ENCODE measurements at regions not wholly inside any gene's neighbourhood (a gene's known extent, or its start where the extent isn't known, plus 50 kb on each side); places are given as distances from the start of the nearest gene placed in this dataset.

DNA sequence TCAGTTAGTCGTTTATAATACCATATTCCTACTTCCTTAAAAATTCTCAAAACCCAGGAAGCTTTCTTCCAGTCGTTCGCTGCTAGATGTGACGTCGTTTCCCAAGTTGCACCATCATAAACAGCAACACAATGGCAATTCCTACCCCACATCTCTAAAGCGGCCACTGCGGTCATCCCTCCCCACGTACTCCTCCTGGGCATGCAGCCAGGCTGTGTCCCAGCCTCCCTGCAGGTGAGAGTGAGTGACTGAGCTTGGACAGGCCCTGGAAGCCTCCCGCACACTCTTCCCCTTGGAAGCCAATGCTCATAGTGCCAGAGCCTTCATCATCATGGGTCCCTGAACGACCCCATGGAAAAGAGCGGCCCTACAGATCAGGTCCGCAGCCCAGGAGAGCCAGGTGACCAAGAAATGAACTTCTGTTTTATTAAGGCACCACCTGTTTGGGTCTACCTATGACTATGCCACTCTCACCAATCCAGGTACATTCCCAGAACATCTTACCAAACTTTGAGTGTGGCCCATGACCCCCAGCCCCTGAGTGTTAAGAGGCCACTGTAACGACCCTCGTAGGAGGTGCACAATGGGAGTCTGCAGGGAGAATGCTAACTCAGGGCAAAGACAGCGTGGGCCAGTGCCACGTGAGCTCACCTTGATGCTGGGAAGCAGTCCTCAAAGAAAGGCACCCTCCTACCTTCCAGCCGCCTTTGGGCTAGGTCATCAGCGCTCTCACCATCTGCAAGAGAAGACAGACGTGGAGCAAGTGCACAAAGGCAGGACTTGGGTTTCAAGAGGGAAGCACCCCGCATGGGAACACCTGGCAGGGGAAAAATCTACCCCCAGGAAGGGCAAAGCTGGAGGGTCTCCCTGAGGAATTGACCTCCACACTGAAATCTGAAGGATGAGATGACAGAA is 74.7 kb upstream of the RAB6C start:
- no peak for DNase-seq

DNA sequence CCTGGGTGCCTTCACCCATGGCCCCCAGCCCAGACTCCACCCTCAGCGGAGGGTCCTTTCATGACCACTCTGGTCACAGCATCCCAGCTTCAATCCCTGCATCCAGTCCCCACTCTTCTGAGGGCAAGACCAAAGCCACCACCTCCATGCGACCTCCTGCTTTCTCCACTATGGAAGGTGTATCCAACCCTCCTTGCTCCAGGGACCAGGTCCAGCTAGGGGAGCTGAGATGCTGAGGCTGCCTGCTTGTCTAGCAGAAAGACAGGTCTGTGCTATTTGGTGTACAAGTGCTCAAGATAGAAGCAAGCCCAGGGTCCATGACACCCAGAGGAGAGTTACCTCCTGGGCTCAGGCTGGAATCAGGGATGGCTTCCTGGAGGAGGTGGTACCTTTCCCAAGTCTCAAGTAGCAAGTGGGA is 73.8 kb upstream of the RAB6C start:
- DNase-seq: no peak

DNA sequence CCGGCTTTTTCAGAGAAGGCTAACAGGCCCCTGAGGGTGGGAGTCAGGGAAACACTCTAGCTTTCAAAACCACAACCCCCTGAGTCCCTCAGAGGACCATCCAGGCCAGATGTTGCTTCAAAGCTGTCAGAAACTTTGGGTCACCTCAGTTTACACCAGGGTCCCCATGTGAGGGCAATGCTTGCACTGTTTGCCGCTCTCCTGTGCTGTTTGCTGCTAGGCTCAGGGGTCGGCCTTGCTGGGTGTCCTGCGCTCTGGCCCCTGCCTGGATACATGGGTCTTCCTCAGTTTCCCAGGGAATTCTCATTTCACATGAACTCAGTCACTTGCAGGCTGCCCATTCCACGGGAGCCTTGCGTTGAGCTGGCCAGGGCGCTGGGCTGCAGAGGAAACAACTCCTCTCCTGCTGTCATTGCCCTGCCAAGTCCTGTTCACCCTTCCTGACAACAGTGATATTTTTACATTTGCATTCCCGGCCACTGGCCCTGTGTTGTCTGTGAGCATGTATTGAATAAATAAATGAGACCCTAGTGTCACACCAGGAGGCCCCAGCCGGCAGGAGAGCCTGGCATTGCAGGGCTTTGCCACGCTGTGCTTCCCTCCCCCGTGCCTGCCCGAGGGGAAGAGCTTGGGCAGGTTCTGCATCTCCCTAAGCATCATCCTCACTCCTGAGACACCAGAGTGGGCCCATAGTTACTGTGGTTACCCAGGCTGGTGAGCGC is 73.2 kb upstream of the RAB6C start:
- no peak for DNase-seq

DNA sequence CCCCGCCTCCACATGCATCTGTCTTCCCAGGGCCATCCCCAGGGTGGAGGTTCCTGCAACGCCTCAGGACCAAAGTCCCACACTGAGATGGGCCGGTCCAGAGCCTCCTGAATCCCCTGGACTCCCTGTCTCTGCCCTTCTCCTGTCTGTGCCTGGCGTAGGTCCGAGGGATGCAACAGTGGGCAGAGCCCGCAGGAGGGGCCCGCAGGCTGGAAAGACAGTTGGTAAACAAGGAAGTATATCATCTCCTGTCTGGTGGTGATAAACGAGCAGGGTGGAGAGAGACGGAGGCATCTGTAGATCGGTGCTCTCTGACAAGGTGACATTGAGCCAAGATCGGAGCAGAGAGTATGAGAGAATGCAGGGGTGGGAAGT is 72.6 kb upstream of the RAB6C start:
- no peak for DNase-seq

DNA sequence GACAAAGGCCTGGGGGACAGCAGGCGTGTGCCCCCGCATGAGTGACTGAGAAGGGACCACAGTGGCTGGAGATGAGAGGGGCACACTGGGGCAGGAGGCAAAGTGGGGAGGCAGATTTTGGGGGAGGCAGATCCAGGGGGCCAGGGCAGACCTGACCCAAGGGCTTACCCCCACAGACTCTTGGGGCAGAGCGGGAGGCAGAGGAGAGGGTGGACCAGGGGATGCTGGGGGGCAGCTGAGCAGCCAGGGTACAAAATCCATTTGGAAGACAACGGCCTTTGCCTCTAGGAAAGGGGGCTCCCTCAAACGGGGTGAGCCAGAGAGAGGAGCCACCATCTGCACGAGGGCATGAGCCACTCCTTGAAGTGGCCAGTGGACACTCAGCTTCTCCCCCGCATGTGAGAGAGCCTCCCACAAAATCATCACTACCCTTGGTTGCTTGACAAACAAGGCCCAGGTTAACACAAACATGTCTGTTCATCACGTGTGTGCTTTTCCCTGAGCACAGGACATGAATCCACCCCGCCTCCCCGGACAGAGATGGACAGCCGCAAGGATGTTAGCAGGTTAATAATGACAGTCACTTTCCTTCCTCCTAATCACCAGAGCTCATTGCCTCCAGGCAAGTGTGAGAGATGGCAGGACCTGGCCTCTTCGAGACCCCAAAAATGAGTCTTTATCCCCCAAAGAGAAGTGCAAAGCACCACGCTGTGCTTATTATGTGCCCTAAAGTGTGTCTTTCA is 72.0 kb upstream of the RAB6C start:
- no peak for DNase-seq

DNA sequence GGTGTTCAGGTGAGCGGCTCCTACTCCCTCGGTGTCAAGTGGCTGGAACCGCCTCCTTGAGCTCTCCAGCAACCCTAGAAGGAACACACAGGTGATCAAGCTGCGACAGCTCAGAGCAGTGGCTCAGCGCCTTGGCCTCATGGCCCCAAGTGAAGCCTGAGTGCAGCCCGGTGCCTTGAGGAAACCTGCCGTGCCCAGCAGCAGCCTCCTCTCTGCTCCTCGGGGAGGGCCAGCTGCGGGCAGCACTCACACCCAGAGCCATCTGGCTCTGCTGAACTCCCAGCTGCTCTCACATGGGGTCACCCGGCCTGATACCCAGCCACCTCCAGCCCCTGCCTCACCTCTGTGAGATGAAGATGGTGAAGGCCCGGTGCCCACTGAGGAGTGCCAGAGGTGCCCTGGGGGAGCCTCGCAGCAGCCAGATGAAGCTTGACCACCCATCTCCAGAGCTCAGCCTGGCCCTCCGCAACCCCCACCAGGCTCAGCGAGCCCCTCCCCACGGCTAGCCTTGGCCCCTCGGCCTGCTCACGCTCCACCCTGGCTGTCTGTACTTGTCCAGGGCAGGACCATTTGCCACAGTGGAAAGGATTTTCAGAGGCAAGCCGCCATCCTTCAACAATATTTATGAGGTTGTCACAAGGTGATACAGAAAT is 70.6 kb upstream of the RAB6C start:
- no peak for DNase-seq

DNA sequence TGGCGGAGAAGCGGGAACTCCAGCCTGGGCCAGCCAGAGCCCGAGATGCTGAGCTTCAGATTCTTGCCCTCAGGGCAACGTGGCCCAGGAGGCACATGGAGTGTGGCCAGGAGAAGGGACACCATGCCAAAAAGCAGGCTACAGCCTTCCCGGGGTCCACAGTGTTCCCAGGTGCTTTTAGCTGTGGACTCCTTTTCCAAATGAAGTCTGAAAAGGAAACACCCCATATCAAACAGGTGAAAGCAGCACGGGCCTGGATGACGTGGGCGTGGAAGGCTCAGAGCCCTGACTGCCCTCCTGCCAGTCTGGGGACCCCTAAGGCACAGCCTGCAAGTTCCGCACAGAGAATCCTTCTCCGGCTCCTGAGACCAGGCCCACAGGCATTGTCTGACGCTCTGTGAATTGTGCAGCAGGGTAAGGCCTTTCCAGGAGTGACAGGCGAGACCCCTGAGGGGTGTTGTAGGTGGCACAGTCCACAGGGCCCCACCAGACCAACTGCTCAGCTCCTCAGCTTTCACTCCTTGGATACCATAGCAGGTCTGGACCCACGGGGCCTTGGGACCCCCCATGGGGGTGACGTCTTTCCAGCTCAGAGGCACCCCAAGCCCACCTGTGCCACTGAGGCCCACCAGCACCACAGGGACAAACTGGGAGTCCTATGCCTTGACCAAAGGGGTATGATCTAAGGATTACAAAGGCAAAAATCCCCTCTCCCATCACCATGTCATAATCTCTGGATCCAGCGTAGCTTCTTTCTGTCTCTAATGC is 69.6 kb upstream of the RAB6C start:
- no peak for DNase-seq

DNA sequence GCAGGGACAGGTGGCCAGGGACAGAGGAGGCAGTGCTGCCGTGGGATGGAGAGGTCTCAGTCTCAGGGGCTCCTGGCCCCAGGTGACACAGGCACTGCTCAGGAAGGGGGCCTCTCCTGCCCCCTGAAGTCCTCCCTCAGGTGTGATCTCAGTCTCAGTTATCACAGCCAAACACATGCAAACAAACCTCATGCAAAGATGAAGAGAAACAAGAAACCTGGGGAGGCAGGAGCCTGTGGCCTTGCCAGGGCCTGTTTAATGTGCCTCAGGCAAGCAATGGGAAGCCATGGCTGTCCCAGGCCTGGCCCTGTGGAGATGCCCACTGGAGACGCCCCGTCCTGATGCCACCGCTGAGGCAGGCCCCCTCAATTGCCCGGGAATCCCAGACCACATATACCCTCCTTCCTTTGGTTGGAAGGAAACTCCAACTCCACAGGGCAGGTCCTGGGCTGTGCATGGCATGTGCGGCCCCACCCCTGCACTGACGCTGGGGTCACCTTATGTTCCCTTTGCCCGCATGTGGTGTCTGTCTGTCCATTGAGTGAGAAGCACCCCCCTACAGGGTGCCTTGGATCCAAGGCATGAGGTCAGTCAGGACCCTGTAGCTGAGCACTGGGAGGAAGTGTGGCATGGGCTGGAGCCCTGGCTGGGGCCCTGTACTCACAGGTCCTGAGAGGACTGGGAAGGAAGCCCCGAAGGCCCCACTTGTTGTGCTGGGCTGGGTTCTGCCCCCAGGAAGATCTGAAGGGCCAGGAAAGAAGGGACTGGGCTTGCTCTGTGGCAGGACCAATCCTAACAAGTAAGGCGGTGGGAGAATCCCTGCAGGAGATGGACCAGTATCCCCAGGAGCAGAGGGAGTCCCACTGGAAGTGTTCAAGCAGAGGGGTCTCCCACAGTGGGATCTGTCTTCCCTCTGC is 68.8 kb upstream of the RAB6C start:
- no peak for DNase-seq

DNA sequence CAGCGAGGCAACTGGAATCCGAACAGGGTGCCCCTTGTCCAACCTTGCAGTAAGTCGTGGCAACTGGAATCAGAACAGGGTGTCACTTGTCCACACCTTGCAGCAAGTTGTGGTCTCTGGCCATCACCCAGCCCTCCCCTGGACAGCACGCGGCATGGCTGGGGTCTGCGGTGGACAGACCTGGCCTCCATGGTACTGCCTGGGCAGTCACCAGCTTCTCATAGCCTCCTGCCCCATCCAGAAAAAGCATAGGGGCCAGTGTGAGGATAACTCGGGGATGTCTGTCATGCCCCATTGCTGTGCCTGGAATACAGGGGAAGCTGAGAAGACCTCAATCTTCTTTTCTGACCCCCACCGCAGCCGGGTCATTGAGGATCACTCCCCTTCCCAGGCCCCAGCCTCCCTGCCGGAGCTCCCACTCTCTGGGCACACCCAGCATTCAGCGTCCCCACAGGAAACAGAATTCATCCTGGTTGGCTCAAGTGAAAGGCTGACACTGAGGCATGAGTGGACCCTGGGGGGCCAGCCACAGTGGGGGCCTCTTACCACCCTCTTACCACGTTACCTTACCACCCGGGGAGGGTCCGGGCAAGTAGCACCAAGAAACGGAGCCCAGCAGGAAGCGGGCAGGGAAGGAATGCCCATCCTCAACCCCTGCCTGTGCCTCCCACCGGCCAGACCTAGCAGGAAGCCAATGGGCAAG is 68.0 kb upstream of the RAB6C start:
- no peak for DNase-seq

DNA sequence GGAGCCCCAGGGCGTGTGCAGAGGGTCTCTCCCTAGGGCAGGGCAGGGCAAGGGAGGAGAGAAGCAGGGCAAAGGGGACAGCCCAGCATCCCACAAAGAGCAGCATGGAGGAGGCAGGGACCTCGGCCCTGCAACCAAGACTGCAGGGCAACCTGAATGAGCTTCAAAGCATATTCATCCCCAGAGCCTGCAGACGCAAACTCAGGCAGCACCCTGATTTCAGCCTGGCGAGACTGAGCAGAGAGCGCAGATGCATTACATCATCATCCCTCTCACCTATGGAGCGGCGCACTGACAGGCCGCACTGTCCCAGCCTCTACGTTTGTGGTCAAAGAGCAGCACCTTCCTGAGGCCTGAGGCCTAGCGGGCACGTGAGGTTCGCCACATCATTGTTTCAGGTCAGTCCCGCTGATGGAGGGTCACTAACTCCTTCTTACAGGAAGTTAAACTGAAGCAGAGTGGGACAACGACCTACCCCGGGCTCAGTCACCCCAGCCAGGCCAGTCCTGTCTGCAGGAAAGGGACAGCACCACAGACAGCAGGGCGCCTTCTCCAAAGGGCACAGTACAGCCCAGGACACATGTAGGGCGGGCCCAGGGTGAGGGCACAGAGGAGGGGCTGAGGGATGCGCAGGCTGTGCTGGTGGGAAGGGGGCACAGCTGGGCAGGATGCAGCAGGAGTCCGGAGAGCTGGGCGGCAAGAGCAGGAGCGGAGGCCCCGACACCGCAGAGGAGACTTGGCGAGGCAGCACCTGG is 67.2 kb upstream of the RAB6C start:
- no peak for DNase-seq

DNA sequence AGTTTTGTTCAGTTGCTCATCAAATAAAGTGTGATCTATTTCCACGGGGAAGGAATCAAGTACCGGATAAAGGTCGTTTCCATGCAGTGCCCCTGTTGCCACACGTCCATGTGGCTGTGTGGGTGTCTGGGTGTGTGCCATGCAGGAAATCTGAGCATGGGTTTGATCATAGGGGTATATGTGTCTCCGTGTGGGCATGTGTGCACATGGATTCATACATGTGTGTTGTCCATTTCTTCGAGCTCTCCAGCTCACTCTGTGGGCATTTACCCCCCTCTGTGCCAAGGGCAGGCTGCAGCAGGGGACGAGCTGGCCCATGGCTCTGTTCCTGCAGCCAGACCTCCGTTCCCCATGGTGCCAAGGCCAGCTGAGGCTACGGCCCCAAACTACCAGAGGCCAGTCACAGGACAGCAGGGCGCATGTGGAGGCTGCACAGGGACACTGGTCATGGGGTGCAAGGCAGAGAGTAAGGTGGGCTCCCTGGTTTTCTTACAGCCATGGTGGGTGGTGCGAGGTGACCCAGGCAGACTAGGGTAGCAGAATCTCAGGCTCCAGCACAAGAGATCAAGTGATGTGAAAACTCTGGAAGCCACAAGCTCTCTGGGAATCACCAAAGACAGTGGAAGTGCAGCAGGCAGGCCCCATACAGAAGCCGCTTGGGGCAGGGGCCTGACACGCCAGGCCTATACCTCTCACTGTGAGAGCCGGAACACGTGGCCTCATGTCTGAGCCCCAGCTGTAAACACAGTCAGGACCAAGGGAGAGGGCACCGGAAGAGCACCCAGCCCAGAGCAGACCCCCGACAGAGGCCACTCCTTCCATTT is 66.4 kb upstream of the RAB6C start:
- no peak for DNase-seq

DNA sequence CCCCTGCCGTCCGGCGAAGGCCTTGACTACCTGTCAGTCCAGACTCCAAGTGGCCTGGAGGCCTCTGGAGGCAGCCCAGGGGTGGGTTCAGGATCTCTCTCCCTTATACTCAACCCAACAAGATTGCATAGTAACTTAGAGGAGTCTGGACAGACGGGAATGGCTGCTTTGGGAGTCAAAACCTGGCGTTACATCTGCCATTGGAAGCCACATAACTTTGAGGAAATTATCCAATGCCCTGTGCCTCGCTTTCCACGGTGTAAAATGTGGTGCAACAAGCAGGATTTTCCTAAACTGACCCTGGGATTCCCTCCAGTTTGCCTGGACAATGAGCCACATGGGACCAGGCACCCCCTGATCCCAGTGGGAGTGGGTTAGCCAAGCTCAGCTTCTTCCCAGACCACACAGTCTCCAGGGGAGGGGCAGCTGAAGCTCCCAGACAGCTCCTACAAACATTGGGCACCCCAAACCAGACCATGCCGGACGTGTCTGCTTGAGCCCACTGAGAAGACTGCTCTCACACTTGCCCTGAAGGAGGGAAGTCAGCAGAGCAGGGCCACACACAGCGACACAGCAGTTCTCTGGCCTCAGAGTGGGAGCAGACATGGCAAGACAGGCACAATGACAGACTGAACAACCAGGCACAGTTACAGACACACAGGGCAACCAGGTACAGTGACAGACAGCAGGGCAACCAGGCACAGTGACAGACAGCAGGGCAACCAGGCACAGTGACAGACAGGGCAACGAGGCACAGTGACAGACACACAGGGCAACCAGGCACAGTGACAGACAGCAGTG is 65.6 kb upstream of the RAB6C start:
- DNase-seq: no peak

DNA sequence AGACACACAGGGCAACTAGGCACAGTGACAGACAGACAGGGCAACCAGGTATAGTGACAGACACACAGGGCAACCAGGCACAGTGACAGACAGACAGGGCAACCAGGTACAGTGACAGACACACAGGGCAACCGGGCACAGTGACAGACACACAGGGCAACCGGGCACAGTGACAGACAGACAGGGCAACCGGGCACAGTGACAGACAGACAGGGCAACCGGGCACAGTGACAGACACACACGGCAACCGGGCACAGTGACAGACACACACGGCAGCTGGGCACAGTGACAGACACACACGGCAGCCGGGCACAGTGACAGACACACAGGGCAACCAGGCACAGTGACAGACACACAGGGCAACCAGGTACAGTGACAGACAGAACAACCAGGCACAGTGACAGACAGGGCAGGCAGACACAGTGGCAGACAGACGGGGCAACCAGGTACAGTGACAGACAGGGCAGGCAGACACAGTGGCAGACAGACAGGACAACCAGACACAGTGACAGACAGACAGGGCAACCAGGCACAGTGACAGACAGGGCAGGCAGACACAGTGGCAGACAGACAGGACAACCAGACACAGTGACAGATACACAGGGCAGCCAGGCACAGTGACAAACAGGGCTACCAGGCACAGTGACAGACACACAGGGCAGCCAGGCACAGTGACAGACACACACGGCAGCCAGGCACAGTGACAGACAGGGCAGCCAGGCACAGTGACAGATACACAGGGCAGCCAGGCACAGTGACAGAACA is 64.7 kb upstream of the RAB6C start:
- DNase-seq: no peak

DNA sequence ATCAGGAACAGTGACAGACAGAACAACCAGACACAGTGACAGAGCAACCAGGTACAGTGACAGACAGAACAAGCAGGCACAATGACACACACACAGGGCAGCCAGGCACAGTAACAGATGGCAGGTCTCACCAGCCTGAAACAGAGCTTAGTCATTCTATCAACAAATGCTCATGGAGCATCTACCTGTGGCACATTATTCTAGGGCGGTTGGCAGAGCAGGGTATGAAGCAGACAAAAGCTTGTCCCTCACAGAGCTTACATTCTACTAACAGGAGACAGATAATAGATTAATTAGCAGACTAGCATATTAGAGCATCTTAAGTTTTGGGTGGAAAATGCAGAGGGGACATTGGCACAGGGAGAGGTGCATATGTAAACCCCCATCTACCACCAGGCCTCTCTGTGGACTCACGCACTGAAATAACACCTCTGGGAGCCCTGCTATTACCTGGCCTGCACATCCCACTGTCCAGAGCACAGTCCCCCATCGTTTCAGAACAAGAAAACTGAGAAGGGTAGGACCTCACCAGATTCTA is 64.1 kb upstream of the RAB6C start:
- DNase-seq: no peak

DNA sequence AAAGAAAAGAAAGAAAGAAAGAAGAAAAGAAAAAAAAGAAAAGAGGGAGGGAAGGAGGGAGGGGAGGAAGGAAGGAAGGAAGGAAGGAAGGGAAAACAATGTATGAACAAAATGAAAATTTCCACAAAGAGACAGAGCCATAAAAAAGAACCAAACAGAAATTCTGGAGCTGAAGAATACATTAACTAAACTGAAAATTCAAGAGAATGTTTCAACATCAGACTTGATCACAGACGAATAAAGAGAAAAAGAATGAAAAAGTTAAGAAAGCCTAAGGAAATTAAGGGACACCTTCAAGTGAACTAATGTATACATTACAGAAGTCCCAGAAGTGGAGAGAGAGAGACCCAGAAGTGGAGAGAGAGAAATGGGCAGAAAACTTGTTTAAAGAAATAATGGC is 60.9 kb upstream of the RAB6C start:
- DNase-seq: no peak

DNA sequence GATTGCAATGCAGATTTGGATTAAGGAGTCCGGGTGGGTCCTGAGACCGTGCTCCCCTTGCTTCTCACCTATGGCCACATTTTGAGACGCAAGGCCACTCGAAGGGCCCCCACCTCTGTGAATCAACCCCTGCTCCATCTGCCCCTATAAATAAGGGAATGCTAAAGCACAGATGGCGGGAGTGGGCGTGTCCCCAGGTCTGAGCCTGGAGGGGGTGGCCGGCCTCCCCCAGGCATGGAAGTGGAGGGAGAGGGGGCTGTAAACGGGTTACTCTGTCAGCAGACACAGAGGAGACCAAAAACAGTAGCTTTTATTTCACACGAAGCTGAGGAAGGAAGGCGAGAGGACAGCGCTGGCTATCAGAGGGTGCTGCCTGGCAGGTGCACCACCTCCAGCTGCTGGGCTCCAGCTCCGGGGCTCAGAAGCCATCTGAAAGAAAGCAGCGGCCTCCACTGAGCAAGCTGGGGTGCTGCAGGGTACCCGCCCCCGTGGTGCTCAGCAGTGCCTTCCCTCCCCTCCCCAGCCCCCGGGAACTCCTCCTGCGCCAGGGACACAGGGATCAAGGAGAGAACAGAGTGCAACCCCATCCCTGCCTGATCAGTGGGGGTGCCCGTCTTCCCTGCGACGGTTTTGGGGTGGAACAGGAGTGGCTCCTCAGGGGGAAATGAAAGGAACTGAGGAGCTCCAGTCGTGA is 56.7 kb upstream of the RAB6C start:
- no peak for DNase-seq

Measured in activated CD4-positive, CD25-positive, alpha-beta regulatory T cell (primary cell).